Lower lobe of right lung (tissue), 2 donors: ENCODE measurements at regions not wholly inside any gene's neighbourhood (a gene's known extent, or its start where the extent isn't known, plus 50 kb on each side); places are given as distances from the start of the nearest gene placed in this dataset.

ENCODE experiments used
- ATAC-seq, 2 donors: fragments of 200-7000 bp; cut with Tn5 transposase; one replicate each; pipeline ENCODE4 v1.9.1; 2020 to 2022; ENCODE audit warnings: mild to moderate bottlenecking in 2 of 2, moderate library complexity in 2 of 2
- DNase-seq: peaks from one replicate; pipeline ENCODE4 v3.0.0-alpha.2; 2020
- H3K27ac ChIP-seq: fragments of 200-600 bp; one replicate; pipeline ENCODE4 v1.8.0; 2022
- H3K27me3 ChIP-seq: fragments of 200-600 bp; one replicate; pipeline ENCODE4 v1.8.0; 2022; ENCODE audit warnings: low read depth
- H3K36me3 ChIP-seq: fragments of 200-600 bp; one replicate; pipeline ENCODE4 v1.8.0; 2022; ENCODE audit warnings: mild to moderate bottlenecking
- H3K4me1 ChIP-seq: fragments of 200-600 bp; one replicate; pipeline ENCODE4 v1.8.0; 2022
- H3K4me3 ChIP-seq: fragments of 200-600 bp; one replicate; pipeline ENCODE4 v1.8.0; 2022; ENCODE audit warnings: mild to moderate bottlenecking
- H3K9me3 ChIP-seq: fragments of 200-600 bp; one replicate; pipeline ENCODE4 v1.8.0; 2022
- intact Hi-C: fragments of 100-400 bp; cut with DNase I; formaldehyde crosslinking; loops from one replicate; pipeline ENCODE4 v1.11.0; 2022
- TF ChIP-seq, protein P1 (sequence below): fragments of 200-600 bp; IDR thresholded peaks from one replicate; pipeline ENCODE4 v1.8.0; 2022; ENCODE audit warnings: antibody characterized with exemption, mild to moderate bottlenecking
- donor health status: DM: no; HTN: yes; CAD: no; lungs with severe emphysema.

DNA sequence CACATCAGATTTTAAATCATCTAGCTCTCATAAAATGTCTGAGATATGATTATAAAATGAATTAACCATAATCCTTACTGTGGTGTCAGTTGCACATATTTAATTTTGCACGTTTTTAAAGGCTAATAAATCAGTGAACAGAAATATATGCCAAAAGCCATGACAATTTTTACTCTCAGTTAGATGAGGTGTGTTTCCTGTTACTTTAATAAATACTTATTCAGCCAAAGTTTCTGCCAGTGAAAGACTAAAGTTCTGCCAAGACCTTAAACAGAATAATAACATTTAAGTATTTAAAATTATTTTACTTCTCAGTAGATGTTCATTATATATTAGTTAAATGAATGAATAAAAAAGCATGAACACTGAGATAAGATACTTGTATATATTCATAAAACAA, 1150.1 kb downstream of the NAALADL2 start:
- TF ChIP-seq, protein P1, sequence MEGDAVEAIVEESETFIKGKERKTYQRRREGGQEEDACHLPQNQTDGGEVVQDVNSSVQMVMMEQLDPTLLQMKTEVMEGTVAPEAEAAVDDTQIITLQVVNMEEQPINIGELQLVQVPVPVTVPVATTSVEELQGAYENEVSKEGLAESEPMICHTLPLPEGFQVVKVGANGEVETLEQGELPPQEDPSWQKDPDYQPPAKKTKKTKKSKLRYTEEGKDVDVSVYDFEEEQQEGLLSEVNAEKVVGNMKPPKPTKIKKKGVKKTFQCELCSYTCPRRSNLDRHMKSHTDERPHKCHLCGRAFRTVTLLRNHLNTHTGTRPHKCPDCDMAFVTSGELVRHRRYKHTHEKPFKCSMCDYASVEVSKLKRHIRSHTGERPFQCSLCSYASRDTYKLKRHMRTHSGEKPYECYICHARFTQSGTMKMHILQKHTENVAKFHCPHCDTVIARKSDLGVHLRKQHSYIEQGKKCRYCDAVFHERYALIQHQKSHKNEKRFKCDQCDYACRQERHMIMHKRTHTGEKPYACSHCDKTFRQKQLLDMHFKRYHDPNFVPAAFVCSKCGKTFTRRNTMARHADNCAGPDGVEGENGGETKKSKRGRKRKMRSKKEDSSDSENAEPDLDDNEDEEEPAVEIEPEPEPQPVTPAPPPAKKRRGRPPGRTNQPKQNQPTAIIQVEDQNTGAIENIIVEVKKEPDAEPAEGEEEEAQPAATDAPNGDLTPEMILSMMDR, result no peak
- intact Hi-C loops, result no loop called here
- DNase-seq (no peak), ATAC-seq (no peak)
- Histone ChIP-seq H3K27ac (no peak overlapping the region), H3K27me3 (no peaks in the 10 kb centered on the region), H3K9me3 (no peaks in the 10 kb centered on the region), H3K36me3 (no peaks in the 10 kb centered on the region), H3K4me3 (no peak overlapping the region), H3K4me1 (no peaks in the 10 kb centered on the region)

GRCh38 chr3:176005564-176005963, 1146.4 kb downstream of the NAALADL2 start:
- no peaks in the 10 kb centered on the region for H3K9me3 ChIP-seq
- no peak overlapping the region for H3K27ac ChIP-seq
- H3K4me3 ChIP-seq, result no peak overlapping the region
- H3K36me3 ChIP-seq, result no peaks in the 10 kb centered on the region
- intact Hi-C loops, result no loop called here
- no peaks in the 10 kb centered on the region for H3K4me1 ChIP-seq
- no peak for DNase-seq
- H3K27me3 ChIP-seq, result no peaks in the 10 kb centered on the region
- TF ChIP-seq, protein P1, result no peak
- no peak for ATAC-seq

- Histone ChIP-seq H3K27me3 (no peaks in the 10 kb centered on the region), H3K27ac (no peak overlapping the region), H3K4me1 (no peaks in the 10 kb centered on the region), H3K9me3 (peaks cover 11% of the 10 kb centered on the region), H3K4me3 (no peak overlapping the region), H3K36me3 (no peaks in the 10 kb centered on the region)
- intact Hi-C loops, result no loop called here
- no peak for ATAC-seq
- DNase-seq, result no peak
- TF ChIP-seq, protein P1, result no peak
Measured at GRCh38 chr3:175989161-175989560, 1130.0 kb downstream of the NAALADL2 start.

- intact Hi-C loops, result no loop called here
- Histone ChIP-seq H3K27me3 (no peaks in the 10 kb centered on the region), H3K4me3 (no peak overlapping the region), H3K4me1 (no peaks in the 10 kb centered on the region), H3K27ac (no peak overlapping the region), H3K36me3 (no peaks in the 10 kb centered on the region), H3K9me3 (peaks cover 11% of the 10 kb centered on the region)
- ATAC-seq (no peak), DNase-seq (no peak)
- TF ChIP-seq, protein P1, result no peak
Measured at GRCh38 chr3:175988401-175988800, 1129.3 kb downstream of the NAALADL2 start.

GRCh38 chr3:175985781-175986180, 1126.6 kb downstream of the NAALADL2 start:
- H3K9me3 ChIP-seq, result peaks cover 11% of the 10 kb centered on the region
- H3K36me3 ChIP-seq, result no peaks in the 10 kb centered on the region
- no peak for DNase-seq
- intact Hi-C loops, result no loop called here
- TF ChIP-seq, protein P1, result no peak
- no peaks in the 10 kb centered on the region for H3K4me1 ChIP-seq
- H3K27ac ChIP-seq, result no peak overlapping the region
- no peak overlapping the region for H3K4me3 ChIP-seq
- ATAC-seq, result no peak
- no peaks in the 10 kb centered on the region for H3K27me3 ChIP-seq

DNA sequence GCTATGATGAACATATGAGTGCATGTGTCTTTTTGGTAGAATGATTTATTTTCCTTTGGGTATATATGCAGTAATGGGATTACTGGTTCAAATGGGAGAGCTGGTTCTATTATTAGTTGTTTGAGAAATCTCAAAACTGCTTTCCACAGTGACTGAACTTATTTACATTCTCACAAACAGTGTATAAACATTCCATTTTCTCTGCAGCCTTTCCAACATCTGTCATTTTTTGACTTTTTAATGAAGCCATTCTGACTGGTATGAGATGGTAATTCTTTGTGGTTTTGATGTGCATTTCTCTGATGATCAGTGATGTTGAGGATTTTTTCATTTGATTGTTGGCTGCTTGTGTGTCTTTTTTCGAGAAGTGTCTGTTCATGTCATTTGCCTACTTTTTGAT, 1124.2 kb downstream of the NAALADL2 start:
- Histone ChIP-seq H3K9me3 (peaks cover 11% of the 10 kb centered on the region), H3K27me3 (no peaks in the 10 kb centered on the region), H3K27ac (no peak overlapping the region), H3K4me1 (no peaks in the 10 kb centered on the region), H3K36me3 (no peaks in the 10 kb centered on the region), H3K4me3 (no peak overlapping the region)
- TF ChIP-seq, protein P1, result no peak
- DNase-seq, result no peak
- intact Hi-C loops, result no loop called here
- no peak for ATAC-seq
